COLO668 (cell line): ENCODE measurements at regions not wholly inside any gene's neighbourhood (a gene's known extent, or its start where the extent isn't known, plus 50 kb on each side); places are given as distances from the start of the nearest gene placed in this dataset.

Experiments used
- DNase-seq: peaks from one replicate; lab custom pipeline; 2025; ENCODE audit not compliant: unreplicated experiment; lab: John Stamatoyannopoulos, UW

GRCh38 chr7:85733169-85733915, 546.5 kb upstream of the SEMA3D start:
- DNase-seq, result no peak

GRCh38 chr7:85730012-85730411, 543.2 kb upstream of the SEMA3D start:
- DNase-seq, result no peak

GRCh38 chr7:85725026-85725425, 538.2 kb upstream of the SEMA3D start:
- no peak for DNase-seq

- DNase-seq, result no peak
Observed at GRCh38 chr7:85719981-85720953, 533.4 kb upstream of the SEMA3D start.

GRCh38 chr7:85716353-85716752, 529.5 kb upstream of the SEMA3D start:
- DNase-seq, result no peak

- DNase-seq, result no peak
Observed at GRCh38 chr7:85714951-85715350, 528.1 kb upstream of the SEMA3D start.

- DNase-seq, result no peak
Observed at GRCh38 chr7:85714043-85714578, 527.3 kb upstream of the SEMA3D start.

- DNase-seq, result no peak
Observed at GRCh38 chr7:85713171-85713570, 526.3 kb upstream of the SEMA3D start.

- no peak for DNase-seq
Observed at GRCh38 chr7:85711894-85712293, 525.0 kb upstream of the SEMA3D start.

GRCh38 chr7:85710960-85711359, 524.1 kb upstream of the SEMA3D start:
- no peak for DNase-seq

- DNase-seq, result no peak
Observed at GRCh38 chr7:85708221-85708620, 521.4 kb upstream of the SEMA3D start.

- DNase-seq, result no peak
Observed at GRCh38 chr7:85705076-85705475, 518.2 kb upstream of the SEMA3D start.

- DNase-seq, result no peak
Observed at GRCh38 chr7:85703251-85704010, 516.6 kb upstream of the SEMA3D start.

GRCh38 chr7:85702348-85702747, 515.5 kb upstream of the SEMA3D start:
- DNase-seq, result no peak

GRCh38 chr7:85699482-85699881, 512.6 kb upstream of the SEMA3D start:
- no peak for DNase-seq

- no peak for DNase-seq
Observed at GRCh38 chr7:85695533-85695932, 508.7 kb upstream of the SEMA3D start.

- no peak for DNase-seq
Observed at GRCh38 chr7:85695041-85695440, 508.2 kb upstream of the SEMA3D start.

GRCh38 chr7:85693326-85693725, 506.5 kb upstream of the SEMA3D start:
- DNase-seq, result no peak

- no peak for DNase-seq
Observed at GRCh38 chr7:85688712-85689111, 501.9 kb upstream of the SEMA3D start.

GRCh38 chr7:85686401-85687181, 499.7 kb upstream of the SEMA3D start:
- DNase-seq, result no peak
